Mammary epithelial cell (primary cell): ENCODE measurements at regions not wholly inside any gene's neighbourhood (a gene's known extent, or its start where the extent isn't known, plus 50 kb on each side); places are given as distances from the start of the nearest gene placed in this dataset.

Source experiments
- EZH2 ChIP-seq: IDR thresholded peaks from 2 replicates; pipeline ENCODE4 v1.6.1; 2012; ENCODE audit warnings: low read length, inconsistent platforms, borderline replicate concordance
- TF ChIP-seq, protein P1 (sequence below), 2 donors: IDR thresholded peaks in 1 of 2; conservative IDR thresholded peaks in 1 of 2; 2 replicates each; pipeline ENCODE4 v1.5.1; 2011 to 2012; ENCODE audit warnings: inconsistent platforms in 2 of 2, low read length in 2 of 2, mild to moderate bottlenecking in 2 of 2, control low read depth in 1 of 2, low read depth in 1 of 2; ENCODE audit not compliant: insufficient read depth in 1 of 2; ENCODE audit errors: extremely low read depth in 1 of 2

- TF ChIP-seq, protein P1, sequence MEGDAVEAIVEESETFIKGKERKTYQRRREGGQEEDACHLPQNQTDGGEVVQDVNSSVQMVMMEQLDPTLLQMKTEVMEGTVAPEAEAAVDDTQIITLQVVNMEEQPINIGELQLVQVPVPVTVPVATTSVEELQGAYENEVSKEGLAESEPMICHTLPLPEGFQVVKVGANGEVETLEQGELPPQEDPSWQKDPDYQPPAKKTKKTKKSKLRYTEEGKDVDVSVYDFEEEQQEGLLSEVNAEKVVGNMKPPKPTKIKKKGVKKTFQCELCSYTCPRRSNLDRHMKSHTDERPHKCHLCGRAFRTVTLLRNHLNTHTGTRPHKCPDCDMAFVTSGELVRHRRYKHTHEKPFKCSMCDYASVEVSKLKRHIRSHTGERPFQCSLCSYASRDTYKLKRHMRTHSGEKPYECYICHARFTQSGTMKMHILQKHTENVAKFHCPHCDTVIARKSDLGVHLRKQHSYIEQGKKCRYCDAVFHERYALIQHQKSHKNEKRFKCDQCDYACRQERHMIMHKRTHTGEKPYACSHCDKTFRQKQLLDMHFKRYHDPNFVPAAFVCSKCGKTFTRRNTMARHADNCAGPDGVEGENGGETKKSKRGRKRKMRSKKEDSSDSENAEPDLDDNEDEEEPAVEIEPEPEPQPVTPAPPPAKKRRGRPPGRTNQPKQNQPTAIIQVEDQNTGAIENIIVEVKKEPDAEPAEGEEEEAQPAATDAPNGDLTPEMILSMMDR (conservative IDR thresholded peaks at IDR 0.05 in 1 of 2, IDR thresholded peaks at IDR 0.05 in 1 of 2; ENCODE audit: extremely low read depth in 1 of 2, insufficient read depth in 1 of 2, low read depth in 1 of 2, low read length in 2 of 2), result no peak
- no peak for TF ChIP-seq EZH2
Measured at GRCh38 chr10:89875557-89875956, 174.2 kb downstream of the KIF20B start.
